ENCODE measurements at regions not wholly inside any gene's neighbourhood (a gene's known extent, or its start where the extent isn't known, plus 50 kb on each side); places are given as distances from the start of the nearest gene placed in this dataset.

GRCh38 chr1:8122477-8123407 lies 96.6 kb upstream of the ERRFI1 start:
- ChIA-PET CTCF (no interaction called here), POLR2A (ENCODE audit: unreplicated experiment) (interaction anchor here (0.7 kb wide), 1 partner anchor 83 kb away, joined by 3 read pairs; no protein-coding TSS in a partner anchor)
- Histone ChIP-seq H3K36me3 (ENCODE audit: low read depth, low read length) (no peaks in the 10 kb centered on the region), H3K4me2 (ENCODE audit: low read length) (no peak overlapping the region), H3K4me3 (ENCODE audit: low read length) (no peak overlapping the region), H3K79me2 (ENCODE audit: low read length) (no peaks in the 10 kb centered on the region), H2AFZ (ENCODE audit: low read length) (no peak overlapping the region), H4K20me1 (ENCODE audit: low read length) (no peaks in the 10 kb centered on the region), H3K9me3 (ENCODE audit: low read length) (peaks cover 9% of the 10 kb centered on the region), H3K27me3 (ENCODE audit: low read length) (no peaks in the 10 kb centered on the region), H3K9me2 (replicated peaks; ENCODE audit: low read length) (no peaks in the 10 kb centered on the region), H3F3A (ENCODE audit: low read length, unreplicated experiment) (no peaks in the 10 kb centered on the region), H3K27ac (ENCODE audit: low read length) (no peak overlapping the region), H3K4me1 (ENCODE audit: insufficient read depth, low read length) (peaks cover 14% of the 10 kb centered on the region), H3K9ac (ENCODE audit: low read length) (no peak overlapping the region)
- TF ChIP-seq EZH2phosphoT487 (IDR thresholded peaks at IDR 0.05; ENCODE audit: borderline replicate concordance, low read length) = no peak
- no peak for TF ChIP-seq EZH2 (IDR thresholded peaks at IDR 0.05; ENCODE audit: low read length, unreplicated experiment)
- TF ChIP-seq CTCF (conservative IDR thresholded peaks at IDR 0.05; ENCODE audit: low read depth, low read length) = no peak
- DNase-seq = peak; percentile 14
- peak; percentile 55 for ATAC-seq
- intact Hi-C loops (cut with micrococcal nuclease) = no loop called here
- no TSS peak for BruUV-seq (replicated peaks)

GRCh38 chr1:8122160-8122476 lies 96.0 kb upstream of the ERRFI1 start:
- Histone ChIP-seq H3K9ac (ENCODE audit: low read length) (no peak overlapping the region), H4K20me1 (ENCODE audit: low read length) (no peaks in the 10 kb centered on the region), H3K9me3 (ENCODE audit: low read length) (peaks cover 9% of the 10 kb centered on the region), H3K4me1 (ENCODE audit: insufficient read depth, low read length) (peaks cover 14% of the 10 kb centered on the region), H3K9me2 (replicated peaks; ENCODE audit: low read length) (no peaks in the 10 kb centered on the region), H2AFZ (ENCODE audit: low read length) (no peak overlapping the region), H3K4me3 (ENCODE audit: low read length) (no peak overlapping the region), H3K27ac (ENCODE audit: low read length) (no peak overlapping the region), H3F3A (ENCODE audit: low read length, unreplicated experiment) (no peaks in the 10 kb centered on the region), H3K27me3 (ENCODE audit: low read length) (no peaks in the 10 kb centered on the region), H3K36me3 (ENCODE audit: low read depth, low read length) (no peaks in the 10 kb centered on the region), H3K79me2 (ENCODE audit: low read length) (no peaks in the 10 kb centered on the region), H3K4me2 (ENCODE audit: low read length) (no peak overlapping the region)
- ATAC-seq (peak; percentile 40), DNase-seq (no peak)
- ChIA-PET POLR2A (ENCODE audit: unreplicated experiment) (interaction anchor here (0.7 kb wide), 1 partner anchor 82 kb away, joined by 3 read pairs; no protein-coding TSS in a partner anchor), CTCF (no interaction called here)
- intact Hi-C loops (cut with micrococcal nuclease) = no loop called here
- TF ChIP-seq CTCF (conservative IDR thresholded peaks at IDR 0.05; ENCODE audit: low read depth, low read length) (no peak), EZH2 (IDR thresholded peaks at IDR 0.05; ENCODE audit: low read length, unreplicated experiment) (no peak), EZH2phosphoT487 (IDR thresholded peaks at IDR 0.05; ENCODE audit: borderline replicate concordance, low read length) (no peak)
- no TSS peak for BruUV-seq (replicated peaks)
